ENCODE measurements at regions not wholly inside any gene's neighbourhood (a gene's known extent, or its start where the extent isn't known, plus 50 kb on each side); places are given as distances from the start of the nearest gene placed in this dataset.

DNA sequence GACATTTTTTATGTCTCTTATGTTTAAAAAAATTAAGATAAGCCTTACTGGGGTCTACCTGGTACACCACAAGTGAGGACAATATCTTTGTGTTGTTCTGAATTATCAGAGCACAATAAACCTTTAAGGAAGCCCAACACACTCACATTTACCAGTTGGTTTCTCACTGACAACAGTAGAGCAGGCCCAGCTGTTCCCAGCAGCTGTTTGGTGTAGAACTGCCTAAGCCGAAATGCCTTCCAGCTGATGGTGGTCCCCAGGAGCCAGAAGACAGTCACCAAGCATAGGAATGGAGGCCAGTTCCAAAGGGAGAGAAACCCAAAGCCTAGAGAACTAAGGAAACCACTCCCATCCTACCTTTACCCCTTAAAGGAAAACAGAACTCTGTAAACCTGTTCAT lies 428.6 kb upstream of the CAMK1G start:
- TF ChIP-seq, protein P1, sequence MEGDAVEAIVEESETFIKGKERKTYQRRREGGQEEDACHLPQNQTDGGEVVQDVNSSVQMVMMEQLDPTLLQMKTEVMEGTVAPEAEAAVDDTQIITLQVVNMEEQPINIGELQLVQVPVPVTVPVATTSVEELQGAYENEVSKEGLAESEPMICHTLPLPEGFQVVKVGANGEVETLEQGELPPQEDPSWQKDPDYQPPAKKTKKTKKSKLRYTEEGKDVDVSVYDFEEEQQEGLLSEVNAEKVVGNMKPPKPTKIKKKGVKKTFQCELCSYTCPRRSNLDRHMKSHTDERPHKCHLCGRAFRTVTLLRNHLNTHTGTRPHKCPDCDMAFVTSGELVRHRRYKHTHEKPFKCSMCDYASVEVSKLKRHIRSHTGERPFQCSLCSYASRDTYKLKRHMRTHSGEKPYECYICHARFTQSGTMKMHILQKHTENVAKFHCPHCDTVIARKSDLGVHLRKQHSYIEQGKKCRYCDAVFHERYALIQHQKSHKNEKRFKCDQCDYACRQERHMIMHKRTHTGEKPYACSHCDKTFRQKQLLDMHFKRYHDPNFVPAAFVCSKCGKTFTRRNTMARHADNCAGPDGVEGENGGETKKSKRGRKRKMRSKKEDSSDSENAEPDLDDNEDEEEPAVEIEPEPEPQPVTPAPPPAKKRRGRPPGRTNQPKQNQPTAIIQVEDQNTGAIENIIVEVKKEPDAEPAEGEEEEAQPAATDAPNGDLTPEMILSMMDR (IDR thresholded peaks at IDR 0.05): no peak
- no peak for TF ChIP-seq POLR2AphosphoS5 (IDR thresholded peaks at IDR 0.05; ENCODE audit: low read depth, low read length)
- TF ChIP-seq TCF7L2 (IDR thresholded peaks at IDR 0.05; ENCODE audit: low read depth, low read length): no peak
- TF ChIP-seq, protein P2, sequence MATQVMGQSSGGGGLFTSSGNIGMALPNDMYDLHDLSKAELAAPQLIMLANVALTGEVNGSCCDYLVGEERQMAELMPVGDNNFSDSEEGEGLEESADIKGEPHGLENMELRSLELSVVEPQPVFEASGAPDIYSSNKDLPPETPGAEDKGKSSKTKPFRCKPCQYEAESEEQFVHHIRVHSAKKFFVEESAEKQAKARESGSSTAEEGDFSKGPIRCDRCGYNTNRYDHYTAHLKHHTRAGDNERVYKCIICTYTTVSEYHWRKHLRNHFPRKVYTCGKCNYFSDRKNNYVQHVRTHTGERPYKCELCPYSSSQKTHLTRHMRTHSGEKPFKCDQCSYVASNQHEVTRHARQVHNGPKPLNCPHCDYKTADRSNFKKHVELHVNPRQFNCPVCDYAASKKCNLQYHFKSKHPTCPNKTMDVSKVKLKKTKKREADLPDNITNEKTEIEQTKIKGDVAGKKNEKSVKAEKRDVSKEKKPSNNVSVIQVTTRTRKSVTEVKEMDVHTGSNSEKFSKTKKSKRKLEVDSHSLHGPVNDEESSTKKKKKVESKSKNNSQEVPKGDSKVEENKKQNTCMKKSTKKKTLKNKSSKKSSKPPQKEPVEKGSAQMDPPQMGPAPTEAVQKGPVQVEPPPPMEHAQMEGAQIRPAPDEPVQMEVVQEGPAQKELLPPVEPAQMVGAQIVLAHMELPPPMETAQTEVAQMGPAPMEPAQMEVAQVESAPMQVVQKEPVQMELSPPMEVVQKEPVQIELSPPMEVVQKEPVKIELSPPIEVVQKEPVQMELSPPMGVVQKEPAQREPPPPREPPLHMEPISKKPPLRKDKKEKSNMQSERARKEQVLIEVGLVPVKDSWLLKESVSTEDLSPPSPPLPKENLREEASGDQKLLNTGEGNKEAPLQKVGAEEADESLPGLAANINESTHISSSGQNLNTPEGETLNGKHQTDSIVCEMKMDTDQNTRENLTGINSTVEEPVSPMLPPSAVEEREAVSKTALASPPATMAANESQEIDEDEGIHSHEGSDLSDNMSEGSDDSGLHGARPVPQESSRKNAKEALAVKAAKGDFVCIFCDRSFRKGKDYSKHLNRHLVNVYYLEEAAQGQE (IDR thresholded peaks at IDR 0.05; ENCODE audit: insufficient read depth in 1 of 2, low read depth in 2 of 2, low read length in 1 of 2): no peak
